Esophagus muscularis mucosa (tissue), 4 donors: ENCODE measurements at regions not wholly inside any gene's neighbourhood (a gene's known extent, or its start where the extent isn't known, plus 50 kb on each side); places are given as distances from the start of the nearest gene placed in this dataset.

Experiments used
- EP300 ChIP-seq: sonication (generic); formaldehyde crosslinking; IDR thresholded peaks from one replicate; pipeline ENCODE4 v1.6.1; 2017; ENCODE audit warnings: antibody characterized with exemption
- POLR2A ChIP-seq: fragments of 450-650 bp; IDR thresholded peaks from one replicate; pipeline ENCODE4 v1.6.1; 2017; ENCODE audit warnings: antibody characterized with exemption, moderate library complexity, mild to moderate bottlenecking, low read depth
- POLR2AphosphoS5 ChIP-seq, 2 donors: sonication (generic); formaldehyde crosslinking; IDR thresholded peaks; one replicate each; pipeline ENCODE4 v1.6.1; 2017; ENCODE audit warnings: antibody characterized with exemption in 2 of 2
- TF ChIP-seq, protein P1 (sequence below), 3 experiments: fragments of 200-600 bp in 2 of 3; fragments of 450-650 bp in 1 of 3; sonication (generic) in 2 of 3; IDR thresholded peaks; one replicate each; pipeline ENCODE4 v1.5.1; 2017 to 2019; ENCODE audit warnings: antibody characterized with exemption in 3 of 3, mild to moderate bottlenecking in 2 of 3, moderate library complexity in 1 of 3

DNA sequence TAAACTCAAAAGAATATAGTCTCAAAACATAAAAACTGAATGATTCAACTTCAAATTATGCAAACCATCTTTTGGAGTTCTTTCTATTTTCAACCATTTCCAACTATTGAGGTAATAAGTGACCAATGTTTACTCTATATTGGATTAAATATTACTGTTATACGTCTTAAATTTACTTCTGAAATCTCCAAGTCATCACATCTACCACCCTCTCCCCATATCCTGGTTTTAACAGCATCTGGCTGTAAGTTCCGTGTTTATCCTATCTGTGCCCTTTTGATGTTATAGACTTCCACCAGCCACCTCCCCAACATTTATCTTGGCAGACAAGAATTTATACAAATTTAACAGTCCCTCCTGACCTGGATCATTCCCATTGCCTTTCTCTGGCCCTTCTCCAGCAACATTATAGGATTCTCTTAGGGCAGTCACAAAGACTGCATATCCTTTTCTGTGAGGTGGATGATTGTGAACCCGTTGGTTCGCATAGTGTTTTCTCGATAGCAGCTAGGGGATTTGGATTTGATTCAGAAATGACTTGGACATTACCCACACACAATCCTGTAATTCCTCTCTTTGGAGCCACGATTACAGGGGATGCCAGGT lies 313.4 kb upstream of the FMN2 start:
- no peak for TF ChIP-seq POLR2A
- TF ChIP-seq, protein P1, sequence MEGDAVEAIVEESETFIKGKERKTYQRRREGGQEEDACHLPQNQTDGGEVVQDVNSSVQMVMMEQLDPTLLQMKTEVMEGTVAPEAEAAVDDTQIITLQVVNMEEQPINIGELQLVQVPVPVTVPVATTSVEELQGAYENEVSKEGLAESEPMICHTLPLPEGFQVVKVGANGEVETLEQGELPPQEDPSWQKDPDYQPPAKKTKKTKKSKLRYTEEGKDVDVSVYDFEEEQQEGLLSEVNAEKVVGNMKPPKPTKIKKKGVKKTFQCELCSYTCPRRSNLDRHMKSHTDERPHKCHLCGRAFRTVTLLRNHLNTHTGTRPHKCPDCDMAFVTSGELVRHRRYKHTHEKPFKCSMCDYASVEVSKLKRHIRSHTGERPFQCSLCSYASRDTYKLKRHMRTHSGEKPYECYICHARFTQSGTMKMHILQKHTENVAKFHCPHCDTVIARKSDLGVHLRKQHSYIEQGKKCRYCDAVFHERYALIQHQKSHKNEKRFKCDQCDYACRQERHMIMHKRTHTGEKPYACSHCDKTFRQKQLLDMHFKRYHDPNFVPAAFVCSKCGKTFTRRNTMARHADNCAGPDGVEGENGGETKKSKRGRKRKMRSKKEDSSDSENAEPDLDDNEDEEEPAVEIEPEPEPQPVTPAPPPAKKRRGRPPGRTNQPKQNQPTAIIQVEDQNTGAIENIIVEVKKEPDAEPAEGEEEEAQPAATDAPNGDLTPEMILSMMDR (IDR thresholded peaks at IDR 0.05) = no peak
- TF ChIP-seq POLR2AphosphoS5 (IDR thresholded peaks at IDR 0.05) = peak in 1 of 2 donors; percentile 7
- no peak for TF ChIP-seq EP300
